ENCODE measurements at regions not wholly inside any gene's neighbourhood (a gene's known extent, or its start where the extent isn't known, plus 50 kb on each side); places are given as distances from the start of the nearest gene placed in this dataset.

GRCh38 chr13:83937579-83937978 lies 55.3 kb upstream of the SLITRK1 start:
- H3K36me3 ChIP-seq = no peaks in the 10 kb centered on the region
- 83 to 95% methylated on average over 1 of the region's 1 CpG for WGBS, 2 donors (ENCODE audit: low coverage in 1 of 2)
- no peak for ATAC-seq
- H3K27me3 ChIP-seq = no peaks in the 10 kb centered on the region
- H3K27ac ChIP-seq = no peak overlapping the region
- H3K4me1 ChIP-seq = no peaks in the 10 kb centered on the region
- H3K9me3 ChIP-seq = no peaks in the 10 kb centered on the region
- H3K4me3 ChIP-seq = no peak overlapping the region
- TF ChIP-seq POLR2A (IDR thresholded peaks at IDR 0.05) = no peak
- TF ChIP-seq EP300 (IDR thresholded peaks at IDR 0.05) = no peak
- TF ChIP-seq CTCF (IDR thresholded peaks at IDR 0.05) = no peak
- no peak for TF ChIP-seq POLR2AphosphoS5 (IDR thresholded peaks at IDR 0.05)

GRCh38 chr13:83935566-83935965 lies 53.3 kb upstream of the SLITRK1 start:
- Histone ChIP-seq H3K27me3 (no peaks in the 10 kb centered on the region), H3K9me3 (no peaks in the 10 kb centered on the region), H3K36me3 (no peaks in the 10 kb centered on the region), H3K4me3 (no peak overlapping the region), H3K27ac (no peak overlapping the region), H3K4me1 (no peaks in the 10 kb centered on the region)
- no peak for ATAC-seq
- WGBS, 2 donors (ENCODE audit: low coverage in 1 of 2) = 57 to 76% methylated on average over 4 to 6 of the region's 6 CpGs
- no peak for TF ChIP-seq EP300 (IDR thresholded peaks at IDR 0.05)
- TF ChIP-seq POLR2AphosphoS5 (IDR thresholded peaks at IDR 0.05) = no peak
- no peak for TF ChIP-seq POLR2A (IDR thresholded peaks at IDR 0.05)
- TF ChIP-seq CTCF (IDR thresholded peaks at IDR 0.05) = no peak
